ENCODE measurements at regions not wholly inside any gene's neighbourhood (a gene's known extent, or its start where the extent isn't known, plus 50 kb on each side); places are given as distances from the start of the nearest gene placed in this dataset.

DNA sequence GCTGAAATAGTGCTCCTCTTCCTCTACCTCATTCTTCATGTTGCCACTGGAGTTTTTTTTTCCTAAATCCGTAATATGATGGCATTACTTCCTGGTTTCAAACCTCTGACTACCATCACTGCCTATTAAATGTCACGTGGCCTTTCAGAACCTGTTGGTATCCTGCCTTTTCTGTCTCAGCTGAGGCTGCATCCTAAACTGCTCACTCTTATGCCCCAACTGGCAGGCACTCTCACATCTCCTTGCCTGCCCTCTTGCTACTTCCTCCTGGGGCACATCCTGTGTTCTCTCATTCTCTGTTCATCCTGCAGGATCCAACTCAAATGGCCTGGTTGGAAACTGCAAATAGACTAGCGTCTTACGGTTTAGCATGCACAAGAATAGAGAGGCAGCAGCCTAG, 468.1 kb upstream of the FANCL start:
- no peaks in the 10 kb centered on the region for H4K20me1 ChIP-seq (ENCODE audit: control insufficient read depth, insufficient read depth, low read length, poor library complexity, severe bottlenecking)
- Mint-ChIP-seq H3K4me3 (no peak overlapping the region), H3K4me1 (no peaks in the 10 kb centered on the region), H3K27me3 (peaks cover 8% of the 10 kb centered on the region), H3K27ac (no peak overlapping the region), H3K9me3 (ENCODE audit: insufficient read depth) (no peaks in the 10 kb centered on the region)
- H3K4me2 ChIP-seq (replicated peaks; ENCODE audit: low read depth, low read length, poor library complexity, severe bottlenecking): no peak overlapping the region
- H3K4me3 ChIP-seq (ENCODE audit: control extremely low read depth in 1 of 5, extremely low read depth in 1 of 5, insufficient read depth in 1 of 5, low read depth in 2 of 5, low read length in 4 of 5): no peak overlapping the region
- H3K27ac ChIP-seq (ENCODE audit: low read length in 2 of 2): no peak overlapping the region
- no peak overlapping the region for H3K9ac ChIP-seq (ENCODE audit: low read length)
- H3K79me2 ChIP-seq (ENCODE audit: control insufficient read depth, insufficient read depth, low read length): no peaks in the 10 kb centered on the region
- TF ChIP-seq, protein P1, sequence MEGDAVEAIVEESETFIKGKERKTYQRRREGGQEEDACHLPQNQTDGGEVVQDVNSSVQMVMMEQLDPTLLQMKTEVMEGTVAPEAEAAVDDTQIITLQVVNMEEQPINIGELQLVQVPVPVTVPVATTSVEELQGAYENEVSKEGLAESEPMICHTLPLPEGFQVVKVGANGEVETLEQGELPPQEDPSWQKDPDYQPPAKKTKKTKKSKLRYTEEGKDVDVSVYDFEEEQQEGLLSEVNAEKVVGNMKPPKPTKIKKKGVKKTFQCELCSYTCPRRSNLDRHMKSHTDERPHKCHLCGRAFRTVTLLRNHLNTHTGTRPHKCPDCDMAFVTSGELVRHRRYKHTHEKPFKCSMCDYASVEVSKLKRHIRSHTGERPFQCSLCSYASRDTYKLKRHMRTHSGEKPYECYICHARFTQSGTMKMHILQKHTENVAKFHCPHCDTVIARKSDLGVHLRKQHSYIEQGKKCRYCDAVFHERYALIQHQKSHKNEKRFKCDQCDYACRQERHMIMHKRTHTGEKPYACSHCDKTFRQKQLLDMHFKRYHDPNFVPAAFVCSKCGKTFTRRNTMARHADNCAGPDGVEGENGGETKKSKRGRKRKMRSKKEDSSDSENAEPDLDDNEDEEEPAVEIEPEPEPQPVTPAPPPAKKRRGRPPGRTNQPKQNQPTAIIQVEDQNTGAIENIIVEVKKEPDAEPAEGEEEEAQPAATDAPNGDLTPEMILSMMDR (IDR thresholded peaks at IDR 0.05): no peak
- no peak for TF ChIP-seq EZH2 (IDR thresholded peaks at IDR 0.05; ENCODE audit: borderline replicate concordance, insufficient read depth, low read depth, low read length, poor library complexity, severe bottlenecking)
- no peaks in the 10 kb centered on the region for H3K9me3 ChIP-seq (ENCODE audit: control extremely low read depth in 1 of 3, control insufficient read depth in 2 of 3, insufficient read depth in 1 of 3, low read length in 2 of 3)
- no peaks in the 10 kb centered on the region for H3K27me3 ChIP-seq (replicated peaks in 1 of 4; ENCODE audit: control extremely low read depth in 1 of 4, control insufficient read depth in 3 of 4, insufficient read depth in 4 of 4, low read length in 3 of 4)
- ATAC-seq (ENCODE audit: low read depth) (no peak), DNase-seq (no peak)
- no peaks in the 10 kb centered on the region for H3K4me1 ChIP-seq (ENCODE audit: control insufficient read depth in 2 of 2, insufficient read depth in 2 of 2, low read length in 2 of 2)
- intact Hi-C loops (cut with micrococcal nuclease): no loop called here
- ChIA-PET CTCF (no interaction called here), POLR2A (no interaction called here)
- WGBS (ENCODE audit: insufficient coverage): 91% methylated on average over 4 of the region's 4 CpGs
- no peaks in the 10 kb centered on the region for H3K36me3 ChIP-seq (replicated peaks in 1 of 2; ENCODE audit: control extremely low read depth in 1 of 2, control insufficient read depth in 1 of 2, extremely low read depth in 1 of 2, insufficient read depth in 2 of 2, low read length in 1 of 2)
- H2AFZ ChIP-seq (ENCODE audit: insufficient read depth, low read depth, low read length, poor library complexity, severe bottlenecking): no peak overlapping the region

DNA sequence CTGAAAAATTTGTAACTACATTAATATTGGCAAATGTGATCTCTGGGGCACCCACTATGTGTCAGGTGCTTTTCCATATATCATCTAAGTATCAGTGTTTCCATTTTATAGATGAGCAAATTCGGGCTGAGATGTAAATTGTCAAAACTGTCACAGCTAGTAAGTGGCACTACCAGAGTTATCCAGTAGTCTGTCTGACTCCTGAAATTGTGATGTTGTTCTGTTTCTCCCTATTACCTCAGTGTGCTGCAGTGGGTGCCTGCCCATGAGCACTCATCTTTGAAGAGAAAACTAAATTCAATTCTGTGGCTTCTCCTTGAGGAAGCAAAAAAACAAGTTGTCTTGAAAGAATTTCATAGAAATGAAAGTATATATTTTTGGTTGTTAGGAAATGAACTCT, 467.4 kb upstream of the FANCL start:
- peaks cover 8% of the 10 kb centered on the region for H3K27me3 Mint-ChIP-seq
- Histone ChIP-seq H3K4me3 (ENCODE audit: control extremely low read depth in 1 of 5, extremely low read depth in 1 of 5, insufficient read depth in 1 of 5, low read depth in 2 of 5, low read length in 4 of 5) (no peak overlapping the region), H3K4me2 (replicated peaks; ENCODE audit: low read depth, low read length, poor library complexity, severe bottlenecking) (no peak overlapping the region), H3K4me1 (ENCODE audit: control insufficient read depth in 2 of 2, insufficient read depth in 2 of 2, low read length in 2 of 2) (no peaks in the 10 kb centered on the region), H3K79me2 (ENCODE audit: control insufficient read depth, insufficient read depth, low read length) (no peaks in the 10 kb centered on the region), H3K27ac (ENCODE audit: low read length in 2 of 2) (no peak overlapping the region), H2AFZ (ENCODE audit: insufficient read depth, low read depth, low read length, poor library complexity, severe bottlenecking) (no peak overlapping the region), H4K20me1 (ENCODE audit: control insufficient read depth, insufficient read depth, low read length, poor library complexity, severe bottlenecking) (no peaks in the 10 kb centered on the region), H3K9ac (ENCODE audit: low read length) (no peak overlapping the region), H3K27me3 (replicated peaks in 1 of 4; ENCODE audit: control extremely low read depth in 1 of 4, control insufficient read depth in 3 of 4, insufficient read depth in 4 of 4, low read length in 3 of 4) (no peaks in the 10 kb centered on the region), H3K36me3 (replicated peaks in 1 of 2; ENCODE audit: control extremely low read depth in 1 of 2, control insufficient read depth in 1 of 2, extremely low read depth in 1 of 2, insufficient read depth in 2 of 2, low read length in 1 of 2) (no peaks in the 10 kb centered on the region), H3K9me3 (ENCODE audit: control extremely low read depth in 1 of 3, control insufficient read depth in 2 of 3, insufficient read depth in 1 of 3, low read length in 2 of 3) (no peaks in the 10 kb centered on the region)
- no peak overlapping the region for H3K4me3 Mint-ChIP-seq
- no CpG with 5 or more reads among the region's 1 CpG for WGBS (ENCODE audit: insufficient coverage)
- ChIA-PET CTCF (interaction anchor here (0.8 kb wide), 1 partner anchor 14 kb away, joined by 3 read pairs; no protein-coding TSS in a partner anchor), POLR2A (no interaction called here)
- H3K27ac Mint-ChIP-seq: no peak overlapping the region
- TF ChIP-seq, protein P1 (IDR thresholded peaks at IDR 0.05): no peak
- no peak for TF ChIP-seq EZH2 (IDR thresholded peaks at IDR 0.05; ENCODE audit: borderline replicate concordance, insufficient read depth, low read depth, low read length, poor library complexity, severe bottlenecking)
- intact Hi-C loops (cut with micrococcal nuclease): no loop called here
- H3K4me1 Mint-ChIP-seq: no peaks in the 10 kb centered on the region
- ATAC-seq (ENCODE audit: low read depth) (no peak), DNase-seq (no peak)
- no peaks in the 10 kb centered on the region for H3K9me3 Mint-ChIP-seq (ENCODE audit: insufficient read depth)
